ENCODE measurements at regions not wholly inside any gene's neighbourhood (a gene's known extent, or its start where the extent isn't known, plus 50 kb on each side); places are given as distances from the start of the nearest gene placed in this dataset.

- TF ChIP-seq ATF3 (IDR thresholded peaks at IDR 0.05; ENCODE audit: insufficient read depth, low read depth, low read length) (no peak), CHD1 (IDR thresholded peaks at IDR 0.05; ENCODE audit: low read depth, low read length) (no peak), KDM1A (IDR thresholded peaks at IDR 0.05; ENCODE audit: borderline replicate concordance, low read length) (no peak), SP1 (IDR thresholded peaks at IDR 0.05; ENCODE audit: low read depth, low read length) (no peak), KDM4A (IDR thresholded peaks at IDR 0.05; ENCODE audit: low read depth, low read length, severe bottlenecking) (no peak)
Observed at GRCh38 chr1:219312967-219313366, 139.3 kb downstream of the LYPLAL1 start (continued).
